Liver (tissue), 7 donors: ENCODE measurements at regions not wholly inside any gene's neighbourhood (a gene's known extent, or its start where the extent isn't known, plus 50 kb on each side); places are given as distances from the start of the nearest gene placed in this dataset.

Experiments
- DNase-seq: peaks from one replicate; pipeline ENCODE4 v3.0.0-alpha.2; 2017; ENCODE audit warnings: low spot score
- H3K27ac ChIP-seq, 2 donors: one replicate each; pipeline ENCODE4 v1.7.0; 2013; ENCODE audit warnings: inconsistent platforms in 2 of 2, low read length in 2 of 2, control low read depth in 1 of 2, low read depth in 1 of 2, mild to moderate bottlenecking in 1 of 2
- H3K27me3 ChIP-seq, 4 donors: one replicate each; pipeline versions ENCODE4 v1.6.1 to v1.7.0; 2013; ENCODE audit warnings: low read length in 3 of 4, inconsistent platforms in 1 of 4, mild to moderate bottlenecking in 1 of 4, moderate library complexity in 1 of 4; ENCODE audit not compliant: control insufficient read depth in 4 of 4, insufficient read depth in 4 of 4
- H3K36me3 ChIP-seq, 4 donors: one replicate each; pipeline versions ENCODE4 v1.6.1 to v1.7.0; 2013; ENCODE audit warnings: low read length in 3 of 4, mild to moderate bottlenecking in 3 of 4, low read depth in 1 of 4, moderate library complexity in 1 of 4; ENCODE audit not compliant: control insufficient read depth in 4 of 4, insufficient read depth in 3 of 4
- H3K4me1 ChIP-seq, 4 donors: one replicate each; pipeline versions ENCODE4 v1.6.1 to v1.7.0; 2013; ENCODE audit warnings: low read length in 3 of 4, mild to moderate bottlenecking in 3 of 4, moderate library complexity in 1 of 4; ENCODE audit not compliant: control insufficient read depth in 4 of 4, insufficient read depth in 4 of 4
- H3K4me3 ChIP-seq, 3 donors: one replicate each; pipeline versions ENCODE4 v1.6.1 to v1.7.0; 2013; ENCODE audit warnings: low read length in 3 of 3, control low read depth in 1 of 3, low read depth in 1 of 3, mild to moderate bottlenecking in 1 of 3
- H3K9ac ChIP-seq, 2 donors: one replicate each; pipeline ENCODE4 v1.7.0; 2013; ENCODE audit warnings: low read length in 2 of 2, mild to moderate bottlenecking in 2 of 2, moderate library complexity in 2 of 2, control low read depth in 1 of 2, low read depth in 1 of 2
- H3K9me3 ChIP-seq, 4 donors: one replicate each; pipeline versions ENCODE4 v1.6.1 to v1.7.0; 2013; ENCODE audit warnings: low read length in 3 of 4; ENCODE audit not compliant: control insufficient read depth in 4 of 4
- EGR1 ChIP-seq, 2 donors: IDR thresholded peaks; 2 replicates each; pipeline ENCODE4 v1.6.1; 2016 to 2018; ENCODE audit warnings: antibody characterized with exemption in 2 of 2, low read depth in 2 of 2
- FOXA1 ChIP-seq: IDR thresholded peaks from 2 replicates; pipeline ENCODE4 v1.6.1; 2016; ENCODE audit warnings: antibody characterized with exemption
- FOXA2 ChIP-seq: IDR thresholded peaks from 2 replicates; pipeline ENCODE4 v1.6.1; 2016; ENCODE audit warnings: antibody characterized with exemption
- GABPA ChIP-seq, 2 donors: IDR thresholded peaks in 1 of 2; conservative IDR thresholded peaks in 1 of 2; 2 replicates each; pipeline ENCODE4 v1.6.1; 2016; ENCODE audit warnings: antibody characterized with exemption in 2 of 2, mild to moderate bottlenecking in 1 of 2, moderate library complexity in 1 of 2
- HNF4A ChIP-seq, 2 donors: conservative IDR thresholded peaks; 2 replicates each; pipeline ENCODE4 v1.6.1; 2016; ENCODE audit warnings: antibody characterized with exemption in 2 of 2, mild to moderate bottlenecking in 2 of 2
- HNF4G ChIP-seq: IDR thresholded peaks from 2 replicates; pipeline ENCODE4 v1.6.1; 2016; ENCODE audit warnings: antibody characterized with exemption
- JUND ChIP-seq, 2 donors: IDR thresholded peaks; 2 replicates each; pipeline ENCODE4 v1.6.1; 2016; ENCODE audit warnings: antibody characterized with exemption in 2 of 2
- MAX ChIP-seq: IDR thresholded peaks from 2 replicates; pipeline ENCODE4 v1.6.1; 2016; ENCODE audit warnings: antibody characterized with exemption
- NR2F2 ChIP-seq: IDR thresholded peaks from 2 replicates; pipeline ENCODE4 v1.6.1; 2016; ENCODE audit warnings: antibody characterized with exemption
- RAD21 ChIP-seq, 2 donors: IDR thresholded peaks; 2 replicates each; pipeline ENCODE4 v1.6.1; 2016; ENCODE audit warnings: antibody characterized with exemption in 2 of 2, mild to moderate bottlenecking in 2 of 2
- REST ChIP-seq: IDR thresholded peaks from 2 replicates; pipeline ENCODE4 v1.6.1; 2016; ENCODE audit warnings: antibody characterized with exemption, mild to moderate bottlenecking
- RXRA ChIP-seq, 2 donors: IDR thresholded peaks; 2 replicates each; pipeline ENCODE4 v1.6.1; 2017 to 2018; ENCODE audit warnings: antibody characterized with exemption in 2 of 2, mild to moderate bottlenecking in 1 of 2
- SP1 ChIP-seq: IDR thresholded peaks from 2 replicates; pipeline ENCODE4 v1.6.1; 2018; ENCODE audit warnings: antibody characterized with exemption, mild to moderate bottlenecking
- TAF1 ChIP-seq: conservative IDR thresholded peaks from 2 replicates; pipeline ENCODE4 v1.6.1; 2016; ENCODE audit warnings: antibody characterized with exemption, mild to moderate bottlenecking
- YY1 ChIP-seq: IDR thresholded peaks from 2 replicates; pipeline ENCODE4 v1.6.1; 2016; ENCODE audit warnings: antibody characterized with exemption, mild to moderate bottlenecking
- WGBS: extraction: QIAGEN DNeasy Blood & Tissue Kit; methylation state at CpG from one replicate; pipeline ENCODE4 v1.1.7; 2013; 5-methylcytosine and 5-hydroxymethylcytosine counted together
- TF ChIP-seq, protein P1 (sequence below): IDR thresholded peaks from 2 replicates; pipeline ENCODE4 v1.6.1; 2016; ENCODE audit warnings: antibody characterized with exemption
- donor health status: healthy.
- donor health status: healthy.
- donor health status: healthy.
- donor health status: healthy.

GRCh38 chr21:35377505-35378090 is 328.5 kb upstream of the RUNX1 start:
- no peak overlapping the region for H3K4me3 ChIP-seq
- TF ChIP-seq, protein P1, sequence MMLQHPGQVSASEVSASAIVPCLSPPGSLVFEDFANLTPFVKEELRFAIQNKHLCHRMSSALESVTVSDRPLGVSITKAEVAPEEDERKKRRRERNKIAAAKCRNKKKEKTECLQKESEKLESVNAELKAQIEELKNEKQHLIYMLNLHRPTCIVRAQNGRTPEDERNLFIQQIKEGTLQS = no peak
- TF ChIP-seq FOXA2 (no peak), RAD21 (IDR thresholded peaks at IDR 0.05) (no peak), JUND (IDR thresholded peaks at IDR 0.05) (no peak), RXRA (IDR thresholded peaks at IDR 0.05) (no peak)

DNA sequence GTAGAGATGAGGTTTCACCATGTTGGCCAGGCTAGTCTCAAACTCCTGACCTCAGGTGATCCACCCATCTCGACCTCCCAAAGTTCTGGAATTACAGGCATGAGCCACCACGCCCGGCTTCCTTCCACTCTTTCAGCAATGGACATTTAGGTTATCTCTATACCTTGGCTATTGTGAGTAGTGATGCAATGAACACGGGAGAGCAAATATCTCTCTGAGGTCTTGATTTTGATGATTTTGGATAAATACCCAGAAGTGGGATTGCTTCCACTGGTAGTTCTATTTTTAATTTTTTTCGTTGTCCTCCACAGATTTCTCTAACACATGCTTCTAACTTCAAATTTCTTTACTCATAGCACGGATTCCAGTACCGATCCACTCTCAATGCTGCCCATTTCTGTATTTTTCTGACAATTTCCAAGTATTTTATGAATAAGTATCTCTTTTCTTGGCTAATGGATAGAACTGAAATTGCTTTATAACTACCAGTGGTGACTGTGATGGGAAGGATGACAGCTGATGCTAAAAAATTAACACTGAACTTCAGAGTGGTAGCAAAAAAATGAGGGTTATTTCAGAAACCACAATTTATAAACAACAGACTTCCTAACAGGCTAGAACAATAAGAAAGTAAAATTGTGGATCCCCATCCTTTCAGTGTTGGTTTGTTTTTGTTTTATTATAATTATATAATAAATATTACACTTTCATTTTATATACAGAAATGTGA is 327.5 kb upstream of the RUNX1 start:
- H3K27ac ChIP-seq = no peak overlapping the region
- H3K36me3 ChIP-seq = no peaks in the 10 kb centered on the region
- peaks cover 0 to 3% (median 0%) of the 10 kb centered on the region in 4 donors for H3K27me3 ChIP-seq
- no peak for DNase-seq
- 81% methylated on average over 7 of the region's 7 CpGs for WGBS
- H3K4me3 ChIP-seq = no peak overlapping the region
- TF ChIP-seq HNF4G (no peak), MAX (no peak), RXRA (IDR thresholded peaks at IDR 0.05) (no peak), REST (no peak), SP1 (no peak), FOXA1 (no peak), FOXA2 (no peak), EGR1 (IDR thresholded peaks at IDR 0.05; ENCODE audit: low read depth in 2 of 2) (no peak)
- TF ChIP-seq, protein P1 = no peak
- no peaks in the 10 kb centered on the region for H3K9me3 ChIP-seq
- no peaks in the 10 kb centered on the region for H3K4me1 ChIP-seq
- no peak overlapping the region for H3K9ac ChIP-seq

More at GRCh38 chr21:35377505-35378090, 328.5 kb upstream of the RUNX1 start:
- Histone ChIP-seq H3K27ac (no peak overlapping the region), H3K27me3 (peaks cover 0 to 3% (median 0%) of the 10 kb centered on the region in 4 donors), H3K9ac (no peak overlapping the region), H3K4me1 (no peaks in the 10 kb centered on the region), H3K9me3 (no peaks in the 10 kb centered on the region), H3K36me3 (no peaks in the 10 kb centered on the region)
- no peak for DNase-seq
- 71% methylated on average over 7 of the region's 7 CpGs for WGBS

DNA sequence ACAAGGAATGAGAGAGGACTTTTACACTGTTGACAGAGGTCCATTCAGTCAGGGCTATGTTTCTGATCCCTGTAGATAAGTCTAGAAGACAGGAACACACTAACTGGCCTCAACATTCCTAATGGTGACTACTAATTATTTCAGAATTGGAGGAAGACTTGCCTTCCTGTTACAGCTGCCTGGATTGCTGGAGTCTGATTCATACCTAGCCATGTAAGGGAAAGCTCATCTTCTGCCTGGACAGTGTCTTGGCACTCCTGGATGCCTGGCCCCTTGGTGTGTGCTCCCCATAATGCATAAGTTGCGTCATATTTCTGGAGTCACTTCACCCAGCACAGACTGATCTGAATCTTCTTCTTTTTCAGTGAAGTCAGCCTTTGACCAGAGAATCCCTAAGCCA is 326.0 kb upstream of the RUNX1 start:
- Histone ChIP-seq H3K4me1 (no peaks in the 10 kb centered on the region), H3K4me3 (no peak overlapping the region), H3K27ac (no peak overlapping the region), H3K9me3 (no peaks in the 10 kb centered on the region), H3K27me3 (peaks cover 0 to 3% (median 0%) of the 10 kb centered on the region in 4 donors), H3K9ac (no peak overlapping the region), H3K36me3 (no peaks in the 10 kb centered on the region)
- DNase-seq = no peak
- WGBS = 97% methylated on average over 1 of the region's 1 CpG
- TF ChIP-seq REST (no peak), YY1 (no peak), MAX (no peak), GABPA (IDR thresholded peaks at IDR 0.05 in 1 of 2, conservative IDR thresholded peaks at IDR 0.05 in 1 of 2) (no peak), RXRA (IDR thresholded peaks at IDR 0.05) (no peak), EGR1 (IDR thresholded peaks at IDR 0.05; ENCODE audit: low read depth in 2 of 2) (no peak), HNF4A (conservative IDR thresholded peaks at IDR 0.05) (no peak), SP1 (no peak), FOXA1 (no peak), JUND (IDR thresholded peaks at IDR 0.05) (no peak), FOXA2 (no peak), HNF4G (no peak), NR2F2 (no peak), TAF1 (no peak)
- TF ChIP-seq, protein P1 = no peak
